SK-N-MC (cell line): ENCODE measurements at regions not wholly inside any gene's neighbourhood (a gene's known extent, or its start where the extent isn't known, plus 50 kb on each side); places are given as distances from the start of the nearest gene placed in this dataset.
"Not testable (repeated sequence)": the region's sequence is repeated elsewhere in the genome, so short reads cannot be mapped to it uniquely, and the experiment has no call there.

ENCODE experiments used
- DNase-seq: peaks from one replicate; pipeline ENCODE4 v3.0.0-alpha.2; 2011; ENCODE audit warnings: low read depth, low spot score
- H3K27ac ChIP-seq: fragments of 200-600 bp; sonication (generic); 2 replicates; pipeline ENCODE4 v1.5.1; 2016; ENCODE audit warnings: mixed run types
- H3K36me3 ChIP-seq: fragments of 200-600 bp; sonication (generic); 2 replicates; pipeline ENCODE4 v1.6.1; 2017; ENCODE audit warnings: antibody characterized with exemption, low read length, mixed read lengths; ENCODE audit not compliant: insufficient read depth
- H3K4me3 ChIP-seq: fragments of 200-600 bp; sonication (generic); 2 replicates; pipeline ENCODE4 v1.5.1; 2016
- H3K9ac ChIP-seq: fragments of 200-600 bp; sonication (generic); 2 replicates; pipeline ENCODE4 v1.8.0; 2017; ENCODE audit warnings: mixed run types, mixed read lengths; ENCODE audit not compliant: insufficient read length
- H3K9me3 ChIP-seq: fragments of 200-600 bp; sonication (generic); 2 replicates; pipeline ENCODE4 v1.6.1; 2017; ENCODE audit warnings: low read depth, mild to moderate bottlenecking, antibody characterized with exemption, low read length, moderate library complexity, mixed read lengths
- EZH2 ChIP-seq: fragments of 200-600 bp; sonication (generic); IDR thresholded peaks from one replicate; pipeline ENCODE4 v1.6.1; 2017; ENCODE audit warnings: antibody characterized with exemption
- FOXP2 ChIP-seq: optimal IDR thresholded peaks from 2 replicates; pipeline ENCODE3; 2011; ENCODE audit warnings: mild to moderate bottlenecking, moderate library complexity; ENCODE audit not compliant: insufficient read depth; ENCODE audit errors: extremely low read length, control extremely low read depth
- POLR2AphosphoS5 ChIP-seq: IDR thresholded peaks from 2 replicates; pipeline ENCODE4 v1.6.1; 2012; ENCODE audit warnings: mild to moderate bottlenecking, low read depth, low read length, borderline replicate concordance

DNA sequence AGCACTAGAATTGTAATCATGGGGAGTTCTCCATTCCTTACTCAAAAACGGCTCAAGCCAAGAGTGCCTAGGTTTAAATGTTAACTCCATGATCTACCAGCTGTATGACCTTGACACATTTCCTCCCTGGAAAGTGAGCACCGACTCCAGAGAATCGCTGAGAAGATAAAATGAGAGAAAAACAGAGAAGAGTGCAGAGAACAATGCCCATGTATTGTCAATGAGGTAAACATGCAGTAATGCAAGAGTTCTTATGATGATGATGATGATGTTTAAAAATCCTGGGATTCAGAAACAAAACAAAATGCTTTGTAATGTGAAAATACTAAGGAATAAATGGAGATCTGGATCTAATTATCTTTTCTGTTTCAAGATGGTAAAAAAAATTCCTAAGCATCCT, 64.8 kb upstream of the BEND6 start:
- H3K27ac ChIP-seq: no peak overlapping the region
- H3K4me3 ChIP-seq: no peak overlapping the region
- no peak for DNase-seq
- H3K36me3 ChIP-seq: no peaks in the 10 kb centered on the region
- no peaks in the 10 kb centered on the region for H3K9me3 ChIP-seq
- no peak for TF ChIP-seq EZH2
- no peak for TF ChIP-seq FOXP2
- TF ChIP-seq POLR2AphosphoS5: no peak
- H3K9ac ChIP-seq: no peak overlapping the region

DNA sequence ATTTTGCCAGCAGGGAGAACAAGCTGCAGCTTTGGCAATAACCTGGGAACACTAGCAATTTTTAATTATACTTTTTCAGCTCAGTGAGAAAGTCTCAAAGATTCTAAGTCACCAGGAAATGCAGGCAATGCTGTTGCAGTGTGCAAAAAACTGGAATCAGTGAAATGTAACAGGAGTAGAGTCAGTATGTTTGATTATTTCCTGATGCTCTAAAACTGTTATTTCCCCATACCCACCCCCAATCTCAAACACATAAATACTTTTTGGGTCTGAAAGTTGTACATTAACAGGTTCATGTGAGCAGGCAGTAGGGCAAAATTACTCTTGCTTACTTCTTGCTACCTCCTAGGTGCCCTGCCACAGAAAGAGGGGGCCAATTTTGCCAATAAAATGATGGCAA, 65.4 kb upstream of the BEND6 start:
- no peak for DNase-seq
- Histone ChIP-seq H3K4me3 (no peak overlapping the region), H3K9ac (no peak overlapping the region), H3K27ac (no peak overlapping the region), H3K9me3 (no peaks in the 10 kb centered on the region), H3K36me3 (no peaks in the 10 kb centered on the region)
- TF ChIP-seq POLR2AphosphoS5: no peak
- TF ChIP-seq FOXP2: no peak
- no peak for TF ChIP-seq EZH2

DNA sequence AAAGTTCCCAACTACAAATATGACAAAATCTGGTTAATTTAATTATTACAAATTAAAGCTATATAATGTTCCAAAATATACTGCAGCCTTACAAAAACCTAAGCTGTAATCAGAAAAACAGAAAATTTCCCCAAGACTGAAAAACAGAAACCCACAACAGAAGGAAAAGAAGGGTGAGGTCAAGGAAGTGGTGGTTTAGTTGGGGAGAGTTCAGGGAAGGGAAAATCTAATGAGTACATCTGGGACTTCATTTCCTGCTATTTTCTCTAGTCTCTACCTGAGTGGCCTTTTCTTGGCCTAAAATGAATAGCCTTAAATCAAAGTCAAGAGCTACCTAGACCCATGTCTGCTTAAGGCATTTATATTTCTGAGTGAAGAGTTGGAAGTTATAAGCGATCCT, 66.2 kb upstream of the BEND6 start:
- Histone ChIP-seq H3K27ac (no peak overlapping the region), H3K9me3 (no peaks in the 10 kb centered on the region), H3K4me3 (no peak overlapping the region), H3K36me3 (no peaks in the 10 kb centered on the region), H3K9ac (no peak overlapping the region)
- TF ChIP-seq FOXP2 (no peak), EZH2 (no peak)
- no peak for DNase-seq

DNA sequence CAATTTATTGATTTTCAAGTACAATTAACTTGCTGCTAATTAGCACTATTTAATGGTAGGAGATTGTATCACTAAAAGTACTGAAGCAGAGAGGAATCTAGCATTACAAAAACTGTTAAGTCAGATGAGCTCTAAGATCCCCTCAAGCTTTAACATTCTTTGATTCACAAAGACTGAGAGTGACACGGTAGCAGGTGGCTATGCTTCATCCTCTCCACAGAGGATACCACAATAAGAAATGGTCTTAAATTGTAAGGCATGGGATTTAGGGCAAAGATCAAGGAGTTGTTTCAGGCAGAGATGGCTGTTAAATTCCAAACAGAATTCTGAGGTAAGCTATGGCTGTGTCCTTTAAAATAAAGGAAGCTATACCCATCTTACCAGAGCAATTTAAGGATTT, 67.8 kb upstream of the BEND6 start:
- no peaks in the 10 kb centered on the region for H3K9me3 ChIP-seq
- DNase-seq: no peak
- H3K27ac ChIP-seq: no peak overlapping the region
- H3K36me3 ChIP-seq: no peaks in the 10 kb centered on the region
- TF ChIP-seq EZH2 (no peak), FOXP2 (no peak), POLR2AphosphoS5 (no peak)
- H3K4me3 ChIP-seq: no peak overlapping the region
- no peak overlapping the region for H3K9ac ChIP-seq

DNA sequence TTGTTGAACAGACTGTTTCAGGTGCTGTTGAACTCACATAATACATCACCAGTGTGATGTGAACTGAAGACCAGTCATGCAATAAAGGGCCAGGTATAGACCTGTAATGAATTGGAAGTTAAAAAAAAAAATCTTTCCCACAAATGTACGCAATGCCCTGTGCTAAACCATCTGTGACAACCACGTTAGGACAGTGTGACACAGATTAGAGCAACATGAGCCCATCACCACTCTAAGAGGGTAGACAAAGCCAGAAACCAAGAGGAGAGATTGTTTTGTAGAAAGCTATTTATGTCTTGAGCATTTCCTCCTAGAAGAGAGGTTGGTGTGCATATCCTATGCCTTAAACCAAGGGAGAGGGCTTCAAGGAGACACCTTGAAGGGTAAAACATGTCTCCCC, 77.0 kb upstream of the BEND6 start:
- Histone ChIP-seq H3K9me3 (no peaks in the 10 kb centered on the region), H3K36me3 (no peaks in the 10 kb centered on the region), H3K27ac (no peak overlapping the region), H3K4me3 (no peak overlapping the region), H3K9ac (no peak overlapping the region)
- TF ChIP-seq FOXP2 (no peak), EZH2 (no peak), POLR2AphosphoS5 (no peak)
- DNase-seq: no peak

DNA sequence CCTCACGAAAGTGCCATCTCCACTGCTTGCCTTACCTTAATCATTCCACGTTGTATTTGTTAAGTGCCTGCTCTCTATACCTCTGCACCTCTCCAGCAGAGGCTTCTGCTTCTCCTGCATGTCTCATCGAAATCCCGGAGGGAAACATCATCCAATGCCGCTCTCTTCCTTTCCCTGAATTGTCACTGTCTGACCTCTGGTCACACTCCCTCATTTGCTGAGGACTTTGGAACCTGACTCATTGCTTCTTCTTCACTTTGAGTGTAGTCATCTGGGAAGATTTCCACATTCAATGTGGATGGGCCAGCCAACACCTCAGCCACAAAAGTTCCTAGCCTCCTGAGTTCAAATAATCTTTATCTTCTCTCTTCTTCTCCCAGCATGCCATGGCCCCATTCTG, 78.9 kb upstream of the BEND6 start:
- no peak for DNase-seq
- no peak overlapping the region for H3K4me3 ChIP-seq
- TF ChIP-seq FOXP2 (no peak), EZH2 (no peak), POLR2AphosphoS5 (no peak)

DNA sequence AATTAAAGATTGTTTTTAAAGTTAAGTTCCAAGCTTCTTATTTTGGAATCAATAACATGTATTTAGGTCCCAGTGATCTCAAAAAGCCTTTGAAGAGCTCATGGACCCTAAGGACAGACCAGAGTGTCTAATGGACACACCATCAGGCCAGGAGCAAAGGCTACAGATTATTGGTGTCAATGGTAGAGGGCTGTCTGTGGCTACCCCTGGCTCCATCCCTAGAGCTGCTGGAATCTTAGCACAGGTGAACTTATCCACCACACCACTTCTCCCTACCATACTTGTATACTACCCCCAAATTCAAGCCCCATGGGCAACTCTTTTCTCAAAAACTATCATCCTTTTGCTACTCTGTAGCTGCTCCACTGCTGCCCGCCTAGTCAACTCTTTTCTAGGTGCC, 79.4 kb upstream of the BEND6 start:
- no peak overlapping the region for H3K9ac ChIP-seq
- no peak overlapping the region for H3K4me3 ChIP-seq
- H3K36me3 ChIP-seq: no peaks in the 10 kb centered on the region
- no peaks in the 10 kb centered on the region for H3K9me3 ChIP-seq
- H3K27ac ChIP-seq: no peak overlapping the region
- TF ChIP-seq EZH2: no peak
- TF ChIP-seq POLR2AphosphoS5: no peak
- no peak for TF ChIP-seq FOXP2
- no peak for DNase-seq

More for the DNA sequence above, 78.9 kb upstream of the BEND6 start:
- Histone ChIP-seq H3K27ac (no peak overlapping the region), H3K9ac (no peak overlapping the region), H3K9me3 (no peaks in the 10 kb centered on the region), H3K36me3 (no peaks in the 10 kb centered on the region)

DNA sequence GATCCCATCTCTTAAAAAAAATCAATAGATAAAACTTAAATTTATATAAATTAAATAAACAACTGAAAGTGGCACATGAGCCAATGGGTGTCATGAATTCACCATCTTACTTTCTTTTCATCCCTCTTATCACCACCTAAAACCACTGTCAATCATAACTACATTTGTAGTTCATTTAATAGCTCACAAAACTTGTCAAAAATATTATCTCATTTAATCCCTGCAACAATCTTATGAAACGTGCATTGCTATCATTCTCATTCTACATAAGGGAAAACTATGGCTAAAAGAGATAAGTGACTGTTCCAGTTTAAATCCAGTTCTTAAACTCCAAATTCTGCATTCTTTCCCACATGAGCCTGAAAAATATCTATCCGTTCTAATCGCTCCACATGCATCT, 80.6 kb upstream of the BEND6 start:
- no peak overlapping the region for H3K27ac ChIP-seq
- no peaks in the 10 kb centered on the region for H3K36me3 ChIP-seq
- no peak for DNase-seq
- TF ChIP-seq FOXP2 (no peak), EZH2 (no peak), POLR2AphosphoS5 (no peak)
- H3K9ac ChIP-seq: no peak overlapping the region
- no peaks in the 10 kb centered on the region for H3K9me3 ChIP-seq
- H3K4me3 ChIP-seq: no peak overlapping the region

DNA sequence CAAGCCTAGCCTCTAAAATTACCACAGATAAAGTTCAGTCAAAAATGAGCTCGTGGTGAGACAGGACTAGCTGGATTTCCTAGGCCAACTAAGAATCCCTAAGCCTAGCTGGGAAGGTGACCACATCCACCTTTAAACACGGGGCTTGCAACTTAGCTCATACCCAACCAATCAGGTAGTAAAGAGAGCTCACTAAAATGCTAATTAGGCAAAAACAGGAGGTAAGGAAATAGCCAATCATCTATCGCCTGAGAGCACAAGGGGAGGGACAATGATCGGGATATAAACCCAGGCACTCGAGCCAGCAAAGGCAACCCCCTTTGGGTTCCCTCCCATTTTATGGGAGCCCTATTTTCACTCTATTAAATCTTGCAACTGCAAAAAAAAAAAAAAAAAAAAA, 84.9 kb upstream of the BEND6 start:
- H3K9me3 ChIP-seq, H3K9ac ChIP-seq, H3K4me3 ChIP-seq, DNase-seq, H3K27ac ChIP-seq, H3K36me3 ChIP-seq: not testable (repeated sequence)
